Large intestine (tissue), 3 donors: ENCODE measurements at regions not wholly inside any gene's neighbourhood (a gene's known extent, or its start where the extent isn't known, plus 50 kb on each side); places are given as distances from the start of the nearest gene placed in this dataset.

Experiments used
- DNase-seq, 2 donors: peaks; one replicate each; pipeline versions ENCODE4 v3.0.0 to v3.0.0-alpha.2; 2013
- H3K27ac ChIP-seq: one replicate; pipeline ENCODE4 v1.5.1; 2013; ENCODE audit warnings: low read length
- H3K27me3 ChIP-seq: 2 replicates; pipeline ENCODE4 v1.6.1; 2013; ENCODE audit warnings: low read length; ENCODE audit not compliant: control insufficient read depth, insufficient read depth
- H3K36me3 ChIP-seq: 2 replicates; pipeline ENCODE4 v1.6.1; 2013; ENCODE audit warnings: low read length; ENCODE audit not compliant: control insufficient read depth, insufficient read depth
- H3K4me1 ChIP-seq: one replicate; pipeline ENCODE4 v1.6.1; 2013; ENCODE audit warnings: low read length; ENCODE audit not compliant: control insufficient read depth, insufficient read depth
- H3K4me3 ChIP-seq: one replicate; pipeline ENCODE4 v1.5.1; 2013; ENCODE audit warnings: low read length
- H3K9me3 ChIP-seq: one replicate; pipeline ENCODE4 v1.6.1; 2013; ENCODE audit warnings: mild to moderate bottlenecking, low read depth, low read length, moderate library complexity; ENCODE audit not compliant: control insufficient read depth
- WGBS: methylation state at CpG from one replicate; pipeline ENCODE4 v1.1.5; 2013; ENCODE audit warnings: low lambda C conversion rate; ENCODE audit not compliant: insufficient coverage; 5-methylcytosine and 5-hydroxymethylcytosine counted together

GRCh38 chr3:77913524-77914174, 873.8 kb downstream of the ROBO2 start:
- H3K9me3 ChIP-seq, result no peaks in the 10 kb centered on the region
- H3K27ac ChIP-seq, result no peak overlapping the region
- WGBS, result 100% methylated on average over 1 of the region's 3 CpGs
- no peaks in the 10 kb centered on the region for H3K4me1 ChIP-seq
- no peak for DNase-seq
- no peaks in the 10 kb centered on the region for H3K36me3 ChIP-seq
- no peaks in the 10 kb centered on the region for H3K27me3 ChIP-seq
- H3K4me3 ChIP-seq, result no peak overlapping the region

GRCh38 chr3:77915336-77915735, 875.4 kb downstream of the ROBO2 start:
- no CpG with 5 or more reads among the region's 2 CpGs for WGBS
- H3K27me3 ChIP-seq, result no peaks in the 10 kb centered on the region

GRCh38 chr3:77917225-77917624, 877.3 kb downstream of the ROBO2 start:
- H3K36me3 ChIP-seq, result no peaks in the 10 kb centered on the region
- H3K4me3 ChIP-seq, result no peak overlapping the region
- H3K27me3 ChIP-seq, result no peaks in the 10 kb centered on the region
- peaks cover 3% of the 10 kb centered on the region for H3K9me3 ChIP-seq
- H3K4me1 ChIP-seq, result no peaks in the 10 kb centered on the region
- DNase-seq, result no peak
- no peak overlapping the region for H3K27ac ChIP-seq
- 67% methylated on average over 2 of the region's 2 CpGs for WGBS

More at GRCh38 chr3:77915336-77915735, 875.4 kb downstream of the ROBO2 start:
- H3K36me3 ChIP-seq, result no peaks in the 10 kb centered on the region
- H3K27ac ChIP-seq, result no peak overlapping the region
- no peak overlapping the region for H3K4me3 ChIP-seq
- no peak for DNase-seq
- no peaks in the 10 kb centered on the region for H3K4me1 ChIP-seq
- H3K9me3 ChIP-seq, result peaks cover 3% of the 10 kb centered on the region

- H3K4me1 ChIP-seq, result no peaks in the 10 kb centered on the region
- DNase-seq, result no peak
- H3K9me3 ChIP-seq, result peaks cover 3% of the 10 kb centered on the region
- no peaks in the 10 kb centered on the region for H3K36me3 ChIP-seq
- no peaks in the 10 kb centered on the region for H3K27me3 ChIP-seq
- no peak overlapping the region for H3K27ac ChIP-seq
- no peak overlapping the region for H3K4me3 ChIP-seq
Observed at GRCh38 chr3:77919244-77919643, 879.3 kb downstream of the ROBO2 start.

GRCh38 chr3:77931255-77932009, 891.5 kb downstream of the ROBO2 start:
- Histone ChIP-seq H3K27me3 (no peaks in the 10 kb centered on the region), H3K9me3 (no peaks in the 10 kb centered on the region), H3K4me3 (no peak overlapping the region), H3K36me3 (no peaks in the 10 kb centered on the region), H3K27ac (no peak overlapping the region), H3K4me1 (no peaks in the 10 kb centered on the region)
- 87% methylated on average over 2 of the region's 9 CpGs for WGBS
- DNase-seq, result peak; percentile 26 to 37

- no peaks in the 10 kb centered on the region for H3K4me1 ChIP-seq
- H3K27me3 ChIP-seq, result no peaks in the 10 kb centered on the region
- H3K9me3 ChIP-seq, result no peaks in the 10 kb centered on the region
- 100% methylated on average over 1 of the region's 1 CpG for WGBS
- no peak for DNase-seq
- H3K36me3 ChIP-seq, result no peaks in the 10 kb centered on the region
- H3K27ac ChIP-seq, result no peak overlapping the region
- H3K4me3 ChIP-seq, result no peak overlapping the region
Observed at GRCh38 chr3:77932926-77933325, 893.0 kb downstream of the ROBO2 start.

- no peaks in the 10 kb centered on the region for H3K9me3 ChIP-seq
- 100% methylated on average over 1 of the region's 2 CpGs for WGBS
- no peak overlapping the region for H3K27ac ChIP-seq
- no peak for DNase-seq
- H3K4me3 ChIP-seq, result no peak overlapping the region
- no peaks in the 10 kb centered on the region for H3K4me1 ChIP-seq
- no peaks in the 10 kb centered on the region for H3K27me3 ChIP-seq
- no peaks in the 10 kb centered on the region for H3K36me3 ChIP-seq
Observed at GRCh38 chr3:77933926-77934325, 894.0 kb downstream of the ROBO2 start.

GRCh38 chr3:77935418-77935817, 895.5 kb downstream of the ROBO2 start:
- no peaks in the 10 kb centered on the region for H3K9me3 ChIP-seq
- no peak for DNase-seq
- H3K27ac ChIP-seq, result no peak overlapping the region
- WGBS, result no CpG with 5 or more reads among the region's 1 CpG
- H3K27me3 ChIP-seq, result no peaks in the 10 kb centered on the region
- H3K4me3 ChIP-seq, result no peak overlapping the region
- H3K36me3 ChIP-seq, result no peaks in the 10 kb centered on the region
- H3K4me1 ChIP-seq, result no peaks in the 10 kb centered on the region

GRCh38 chr3:77939726-77940125, 899.8 kb downstream of the ROBO2 start:
- WGBS, result no CpG with 5 or more reads among the region's 1 CpG
- no peaks in the 10 kb centered on the region for H3K36me3 ChIP-seq
- DNase-seq, result no peak

GRCh38 chr3:77943598-77943997, 903.7 kb downstream of the ROBO2 start:
- Histone ChIP-seq H3K36me3 (no peaks in the 10 kb centered on the region), H3K4me3 (no peak overlapping the region), H3K27me3 (no peaks in the 10 kb centered on the region), H3K4me1 (no peaks in the 10 kb centered on the region), H3K27ac (no peak overlapping the region), H3K9me3 (no peaks in the 10 kb centered on the region)
- DNase-seq, result no peak
- 97% methylated on average over 3 of the region's 4 CpGs for WGBS

More at GRCh38 chr3:77939726-77940125, 899.8 kb downstream of the ROBO2 start:
- H3K27me3 ChIP-seq, result no peaks in the 10 kb centered on the region
- H3K4me3 ChIP-seq, result no peak overlapping the region
- H3K27ac ChIP-seq, result no peak overlapping the region
- no peaks in the 10 kb centered on the region for H3K4me1 ChIP-seq
- H3K9me3 ChIP-seq, result no peaks in the 10 kb centered on the region

- Histone ChIP-seq H3K36me3 (no peaks in the 10 kb centered on the region), H3K4me3 (no peak overlapping the region), H3K9me3 (no peaks in the 10 kb centered on the region), H3K27ac (no peak overlapping the region), H3K27me3 (no peaks in the 10 kb centered on the region), H3K4me1 (no peaks in the 10 kb centered on the region)
- WGBS, result 89% methylated on average over 1 of the region's 3 CpGs
- DNase-seq, result no peak
Observed at GRCh38 chr3:77945320-77945719, 905.4 kb downstream of the ROBO2 start.
